MM.1S (cell line): ENCODE measurements at regions not wholly inside any gene's neighbourhood (a gene's known extent, or its start where the extent isn't known, plus 50 kb on each side); places are given as distances from the start of the nearest gene placed in this dataset.

ENCODE experiments used
- EZH2 ChIP-seq: fragments of 300-600 bp; sonication (generic); optimal IDR thresholded peaks from 2 replicates; pipeline ENCODE3; 2017; ENCODE audit warnings: low read depth, mild to moderate bottlenecking, antibody characterized with exemption, low read length, mixed read lengths
- EZH2phosphoT487 ChIP-seq: fragments of 300-600 bp; sonication (generic); IDR thresholded peaks from 2 replicates; pipeline ENCODE4 v1.6.1; 2018; ENCODE audit warnings: antibody characterized with exemption, low read length
- TF ChIP-seq, protein P1 (sequence below): fragments of 300-600 bp; sonication (generic); IDR thresholded peaks from 2 replicates; pipeline ENCODE4 v1.5.1; 2016; ENCODE audit warnings: antibody characterized with exemption, low read length, mixed read lengths

DNA sequence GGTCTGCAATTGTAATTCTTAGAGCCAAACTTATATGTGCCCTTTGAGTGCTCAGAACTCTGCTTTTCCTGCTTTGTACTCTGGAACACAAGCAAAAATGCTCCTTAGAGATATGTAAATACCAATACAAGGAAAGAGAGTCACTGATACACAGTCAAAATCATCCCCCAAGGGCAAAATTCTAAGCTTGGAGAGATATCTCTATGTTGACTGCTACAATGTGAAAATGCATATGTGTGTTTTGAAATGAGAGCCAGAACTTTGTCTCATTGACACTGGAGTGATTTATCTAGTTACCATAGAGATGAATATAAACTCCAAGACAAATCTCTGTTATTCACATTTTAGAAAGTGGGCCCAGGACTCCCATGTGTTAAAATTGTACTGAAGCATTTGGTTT lies 494.8 kb upstream of the SLITRK1 start:
- TF ChIP-seq, protein P1, sequence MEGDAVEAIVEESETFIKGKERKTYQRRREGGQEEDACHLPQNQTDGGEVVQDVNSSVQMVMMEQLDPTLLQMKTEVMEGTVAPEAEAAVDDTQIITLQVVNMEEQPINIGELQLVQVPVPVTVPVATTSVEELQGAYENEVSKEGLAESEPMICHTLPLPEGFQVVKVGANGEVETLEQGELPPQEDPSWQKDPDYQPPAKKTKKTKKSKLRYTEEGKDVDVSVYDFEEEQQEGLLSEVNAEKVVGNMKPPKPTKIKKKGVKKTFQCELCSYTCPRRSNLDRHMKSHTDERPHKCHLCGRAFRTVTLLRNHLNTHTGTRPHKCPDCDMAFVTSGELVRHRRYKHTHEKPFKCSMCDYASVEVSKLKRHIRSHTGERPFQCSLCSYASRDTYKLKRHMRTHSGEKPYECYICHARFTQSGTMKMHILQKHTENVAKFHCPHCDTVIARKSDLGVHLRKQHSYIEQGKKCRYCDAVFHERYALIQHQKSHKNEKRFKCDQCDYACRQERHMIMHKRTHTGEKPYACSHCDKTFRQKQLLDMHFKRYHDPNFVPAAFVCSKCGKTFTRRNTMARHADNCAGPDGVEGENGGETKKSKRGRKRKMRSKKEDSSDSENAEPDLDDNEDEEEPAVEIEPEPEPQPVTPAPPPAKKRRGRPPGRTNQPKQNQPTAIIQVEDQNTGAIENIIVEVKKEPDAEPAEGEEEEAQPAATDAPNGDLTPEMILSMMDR = no peak
- TF ChIP-seq EZH2 = no peak
- no peak for TF ChIP-seq EZH2phosphoT487
